H1 (cell line): ENCODE measurements at regions not wholly inside any gene's neighbourhood (a gene's known extent, or its start where the extent isn't known, plus 50 kb on each side); places are given as distances from the start of the nearest gene placed in this dataset.

Experiments used
- CTCF ChIA-PET: fragments of 300-600 bp; sonication (Branson Sonifier 250); formaldehyde crosslinking; loops from one replicate; lab custom pipeline; 2021; ENCODE audit not compliant: partially characterized antibody; lab: Charles Lee
- POLR2A ChIA-PET: fragments of 300-600 bp; sonication (Branson Sonifier 250); formaldehyde crosslinking; loops from one replicate; lab custom pipeline; 2021; ENCODE audit warnings: inconsistent platforms; ENCODE audit not compliant: partially characterized antibody; lab: Charles Lee
- DNase-seq, 2 experiments: peaks; one replicate each; pipeline versions ENCODE4 v3.0.0 to v3.0.0-alpha.2; 2010 to 2022; ENCODE audit warnings: low spot score in 2 of 2, low read depth in 1 of 2, mixed read lengths in 1 of 2
- FAIRE-seq: peaks from 2 replicates; lab custom pipeline; 2011; peaks lifted over from hg19 to GRCh38; lab: Jason Lieb, UNC
- H2AFZ ChIP-seq: 2 replicates; pipeline ENCODE4 v1.8.1; 2012; ENCODE audit warnings: low read length, inconsistent platforms
- H2AK5ac ChIP-seq: 2 replicates; pipeline ENCODE4 v1.6.1; 2013; ENCODE audit warnings: low read depth, low read length
- H2BK120ac ChIP-seq: replicated peaks from 2 replicates; pipeline ENCODE3; 2013; ENCODE audit warnings: low read depth, low read length, inconsistent platforms
- H2BK12ac ChIP-seq: 2 replicates; pipeline ENCODE4 v1.6.1; 2013; ENCODE audit warnings: low read depth, low read length
- H2BK15ac ChIP-seq: 2 replicates; pipeline ENCODE4 v1.6.1; 2013; ENCODE audit warnings: low read length
- H2BK20ac ChIP-seq: 2 replicates; pipeline ENCODE4 v1.6.1; 2013; ENCODE audit warnings: low read length
- H2BK5ac ChIP-seq: 2 replicates; pipeline ENCODE4 v1.6.1; 2013; ENCODE audit warnings: low read depth, low read length
- H3K14ac ChIP-seq: 2 replicates; pipeline ENCODE4 v1.6.1; 2013; ENCODE audit warnings: inconsistent platforms; ENCODE audit not compliant: insufficient read length
- H3K18ac ChIP-seq: 2 replicates; pipeline ENCODE4 v1.6.1; 2013; ENCODE audit warnings: low read length; ENCODE audit errors: extremely low read depth
- H3K23ac ChIP-seq: 2 replicates; pipeline ENCODE4 v1.6.1; 2013; ENCODE audit warnings: inconsistent platforms; ENCODE audit not compliant: insufficient read length
- H3K23me2 ChIP-seq: 2 replicates; pipeline ENCODE4 v1.6.1; 2013; ENCODE audit warnings: low read depth, low read length
- H3K27ac ChIP-seq: 2 replicates; pipeline ENCODE4 v1.6.1; 2011; ENCODE audit warnings: low read depth, low read length, inconsistent platforms
- H3K27me3 ChIP-seq, 4 experiments: replicated peaks in 1 of 4; 1 replicate in 1 of 4; 2 replicates in 3 of 4; pipeline versions ENCODE4 v1.6.1 to v1.8.1; 2011 to 2013; ENCODE audit warnings: low read length in 3 of 4, mild to moderate bottlenecking in 3 of 4, inconsistent platforms in 2 of 4, mixed read lengths in 2 of 4, moderate library complexity in 1 of 4; ENCODE audit not compliant: control insufficient read depth in 3 of 4, insufficient read depth in 3 of 4; ENCODE audit errors: extremely low read depth in 1 of 4
- H3K36me3 ChIP-seq, 4 experiments: 2 replicates each; pipeline versions ENCODE4 v1.6.1 to v1.8.1; 2011 to 2013; ENCODE audit warnings: mild to moderate bottlenecking in 4 of 4, low read length in 3 of 4, moderate library complexity in 2 of 4, control low read depth in 1 of 4, inconsistent platforms in 1 of 4; ENCODE audit not compliant: insufficient read depth in 4 of 4, control insufficient read depth in 2 of 4
- H3K4ac ChIP-seq: replicated peaks from 2 replicates; pipeline ENCODE3; 2013; ENCODE audit warnings: low read length, low read depth, mixed read lengths, inconsistent platforms; ENCODE audit not compliant: insufficient read length
- H3K4me1 ChIP-seq, 4 experiments: replicated peaks in 1 of 4; 1 replicate in 1 of 4; 2 replicates in 3 of 4; pipeline versions ENCODE4 v1.6.1 to v1.8.1; 2011 to 2013; ENCODE audit warnings: low read length in 3 of 4, inconsistent platforms in 2 of 4, mixed read lengths in 1 of 4; ENCODE audit not compliant: insufficient read depth in 4 of 4, control insufficient read depth in 3 of 4
- H3K4me2 ChIP-seq, 2 experiments: 2 replicates each; pipeline versions ENCODE4 v1.6.1 to v1.8.1; 2011 to 2013; ENCODE audit warnings: low read depth in 2 of 2, low read length in 2 of 2, control low read depth in 1 of 2, inconsistent platforms in 1 of 2, mild to moderate bottlenecking in 1 of 2; ENCODE audit not compliant: insufficient read depth in 1 of 2
- H3K4me3 ChIP-seq, 4 experiments: fragments of 200-600, 300-600 bp in 1 of 4; sonication (generic), shearing (Covaris generic), sonication (Bioruptor Twin) in 1 of 4; 2 replicates each; pipeline versions ENCODE4 v1.5.1 to v1.8.1; 2011 to 2016; ENCODE audit warnings: low read length in 4 of 4, low read depth in 3 of 4, control low read depth in 2 of 4, inconsistent platforms in 2 of 4, mild to moderate bottlenecking in 2 of 4, mixed read lengths in 1 of 4, moderate library complexity in 1 of 4; ENCODE audit not compliant: insufficient read depth in 2 of 4; ENCODE audit errors: extremely low read depth in 1 of 4
- H3K56ac ChIP-seq: replicated peaks from 2 replicates; pipeline ENCODE3; 2013; ENCODE audit warnings: low read depth, mild to moderate bottlenecking, mixed read lengths, low read length, inconsistent platforms; ENCODE audit not compliant: insufficient read length
- H3K79me1 ChIP-seq: 2 replicates; pipeline ENCODE4 v1.6.1; 2013; ENCODE audit warnings: low read depth, low read length, control low read depth
- H3K79me2 ChIP-seq, 2 experiments: 2 replicates each; pipeline versions ENCODE4 v1.6.1 to v1.8.1; 2012 to 2013; ENCODE audit warnings: low read length in 2 of 2, mild to moderate bottlenecking in 2 of 2, inconsistent platforms in 1 of 2; ENCODE audit not compliant: insufficient read depth in 2 of 2, control insufficient read depth in 1 of 2
- H3K9ac ChIP-seq, 4 experiments: replicated peaks in 1 of 4; 1 replicate in 1 of 4; 2 replicates in 3 of 4; pipeline versions ENCODE4 v1.6.1 to v1.8.1; 2011 to 2013; ENCODE audit warnings: low read depth in 3 of 4, low read length in 3 of 4, control low read depth in 2 of 4, mild to moderate bottlenecking in 2 of 4, moderate library complexity in 2 of 4, inconsistent platforms in 1 of 4; ENCODE audit errors: extremely low read depth in 1 of 4
- H3K9me3 ChIP-seq, 2 experiments: 2 replicates each; pipeline versions ENCODE4 v1.6.1 to v1.8.1; 2012 to 2013; ENCODE audit warnings: mild to moderate bottlenecking in 2 of 2, moderate library complexity in 2 of 2, control low read depth in 1 of 2, inconsistent platforms in 1 of 2, low read depth in 1 of 2, low read length in 1 of 2, mixed read lengths in 1 of 2; ENCODE audit not compliant: insufficient read depth in 2 of 2
- H4K20me1 ChIP-seq, 2 experiments: replicated peaks in 1 of 2; 2 replicates each; pipeline versions ENCODE3 to v1.8.1; 2011 to 2013; ENCODE audit warnings: inconsistent platforms in 2 of 2, low read length in 2 of 2, mild to moderate bottlenecking in 1 of 2; ENCODE audit not compliant: insufficient read depth in 2 of 2, control insufficient read depth in 1 of 2
- H4K5ac ChIP-seq: 2 replicates; pipeline ENCODE4 v1.6.1; 2013; ENCODE audit warnings: low read length, low read depth, mixed read lengths, inconsistent platforms; ENCODE audit not compliant: insufficient read length
- H4K8ac ChIP-seq: 2 replicates; pipeline ENCODE4 v1.8.0; 2013; ENCODE audit warnings: mild to moderate bottlenecking, moderate library complexity, low read length, inconsistent platforms; ENCODE audit not compliant: insufficient read depth; ENCODE audit errors: extremely low read depth
- H4K91ac ChIP-seq: replicated peaks from 2 replicates; pipeline ENCODE3; 2013; ENCODE audit warnings: low read length, mixed read lengths, inconsistent platforms; ENCODE audit not compliant: insufficient read length
- ATF3 ChIP-seq: IDR thresholded peaks from 2 replicates; pipeline ENCODE4 v1.6.1; 2011; ENCODE audit warnings: low read depth, mild to moderate bottlenecking, low read length; ENCODE audit not compliant: insufficient read depth
- KDM5A ChIP-seq: fragments of 200-600 bp; IDR thresholded peaks from 2 replicates; pipeline ENCODE4 v1.7.1; 2012; ENCODE audit warnings: mild to moderate bottlenecking, low read length, inconsistent platforms, mixed read lengths
- WGBS, 2 experiments: shearing (Covaris generic) in 1 of 2; methylation state at CpG; one replicate each; pipeline versions ENCODE4 v1.1.6 to v1.1.7; 2013 to 2015; ENCODE audit warnings: low lambda C conversion rate in 2 of 2, mixed read lengths in 2 of 2, inconsistent platforms in 1 of 2, low coverage in 1 of 2, missing lambda C conversion rate in 1 of 2; ENCODE audit not compliant: insufficient replicate concordance in 2 of 2, insufficient coverage in 1 of 2, insufficient read length in 1 of 2; ENCODE audit errors: extremely low coverage in 1 of 2, missing lambda C conversion rate in 1 of 2; 5-methylcytosine and 5-hydroxymethylcytosine counted together

- Histone ChIP-seq H3K4ac (no peak overlapping the region), H3K79me2 (no peaks in the 10 kb centered on the region), H2BK12ac (no peak overlapping the region), H4K5ac (no peak overlapping the region), H2BK120ac (no peak overlapping the region), H3K4me2 (no peak overlapping the region), H2AK5ac (no peak overlapping the region), H3K18ac (no peak overlapping the region), H4K91ac (no peak overlapping the region), H3K56ac (no peak overlapping the region), H3K36me3 (no peaks in the 10 kb centered on the region), H3K4me3 (no peak overlapping the region), H2AFZ (0 out of 2 replicates have a peak overlapping the region, but pooled peaks have one; percentile 81), H3K14ac (no peak overlapping the region), H3K9ac (no peak overlapping the region), H3K4me1 (no peaks in the 10 kb centered on the region), H2BK15ac (no peak overlapping the region), H3K9me3 (no peaks in the 10 kb centered on the region), H4K20me1 (no peaks in the 10 kb centered on the region), H4K8ac (no peak overlapping the region), H2BK20ac (no peak overlapping the region), H3K23me2 (no peaks in the 10 kb centered on the region), H3K79me1 (no peaks in the 10 kb centered on the region), H3K23ac (no peak overlapping the region), H3K27me3 (no peaks in the 10 kb centered on the region), H3K27ac (no peak overlapping the region), H2BK5ac (no peak overlapping the region)
- TF ChIP-seq ATF3 (no peak), KDM5A (no peak)
- CTCF ChIA-PET = no interaction called here
- WGBS, 2 experiments = 85% methylated on average over 6 of the region's 6 CpGs; no CpG with 5 or more reads in 1 of the 2 experiments
- DNase-seq (no peak), FAIRE-seq (no peak)
- POLR2A ChIA-PET = no interaction called here
Measured at GRCh38 chr2:153072077-153072476, 353.7 kb downstream of the ARL6IP6 start.
